Fibroblast of lung (primary cell): ENCODE measurements at regions not wholly inside any gene's neighbourhood (a gene's known extent, or its start where the extent isn't known, plus 50 kb on each side); places are given as distances from the start of the nearest gene placed in this dataset.

Source experiments
- CTCF ChIP-seq, 2 donors: IDR thresholded peaks in 1 of 2; conservative IDR thresholded peaks in 1 of 2; 1 replicate in 1 of 2; 2 replicates in 1 of 2; pipeline ENCODE4 v1.5.1; 2011 to 2012; ENCODE audit warnings: low read length in 2 of 2, control low read depth in 1 of 2, inconsistent platforms in 1 of 2, low read depth in 1 of 2, mild to moderate bottlenecking in 1 of 2
- EZH2 ChIP-seq: IDR thresholded peaks from 2 replicates; pipeline ENCODE4 v1.5.1; 2012; ENCODE audit warnings: low read length, control low read depth, mild to moderate bottlenecking; ENCODE audit errors: missing control alignments

- no peak for TF ChIP-seq CTCF (conservative IDR thresholded peaks at IDR 0.05 in 1 of 2, IDR thresholded peaks at IDR 0.05 in 1 of 2; ENCODE audit: low read depth in 1 of 2, low read length in 2 of 2)
- TF ChIP-seq EZH2, result no peak
Measured at GRCh38 chr16:9016824-9017223, 53.1 kb upstream of the USP7 start.
